HUES64 (cell line): ENCODE measurements at regions not wholly inside any gene's neighbourhood (a gene's known extent, or its start where the extent isn't known, plus 50 kb on each side); places are given as distances from the start of the nearest gene placed in this dataset.
"Not testable (repeated sequence)": the region's sequence is repeated elsewhere in the genome, so short reads cannot be mapped to it uniquely, and the experiment has no call there.

ENCODE experiments used
- H3K27ac ChIP-seq: 2 replicates; pipeline ENCODE4 v1.7.0; 2013; ENCODE audit warnings: low read depth, low read length, inconsistent platforms
- H3K27me3 ChIP-seq: 2 replicates; pipeline ENCODE4 v1.6.1; 2013; ENCODE audit warnings: mild to moderate bottlenecking, low read length; ENCODE audit not compliant: insufficient read depth
- H3K36me3 ChIP-seq: 2 replicates; pipeline ENCODE4 v1.6.1; 2013; ENCODE audit warnings: mild to moderate bottlenecking, low read length; ENCODE audit not compliant: insufficient read depth
- H3K4me1 ChIP-seq: 2 replicates; pipeline ENCODE4 v1.6.1; 2013; ENCODE audit warnings: mild to moderate bottlenecking, low read length, moderate library complexity; ENCODE audit not compliant: insufficient read depth
- H3K4me3 ChIP-seq: 2 replicates; pipeline ENCODE4 v1.5.1; 2013; ENCODE audit warnings: mild to moderate bottlenecking, low read length, moderate library complexity
- H3K9ac ChIP-seq: 2 replicates; pipeline ENCODE4 v1.6.1; 2013; ENCODE audit warnings: mild to moderate bottlenecking, low read depth, low read length
- H3K9me3 ChIP-seq: 2 replicates; pipeline ENCODE4 v1.6.1; 2013; ENCODE audit warnings: low read depth, low read length; ENCODE audit not compliant: insufficient read depth
- WGBS: fragments of 150-250, 120-280 bp; methylation state at CpG from one replicate; pipeline ENCODE4 v1.1.7; 2013; ENCODE audit warnings: missing lambda C conversion rate; 5-methylcytosine and 5-hydroxymethylcytosine counted together

DNA sequence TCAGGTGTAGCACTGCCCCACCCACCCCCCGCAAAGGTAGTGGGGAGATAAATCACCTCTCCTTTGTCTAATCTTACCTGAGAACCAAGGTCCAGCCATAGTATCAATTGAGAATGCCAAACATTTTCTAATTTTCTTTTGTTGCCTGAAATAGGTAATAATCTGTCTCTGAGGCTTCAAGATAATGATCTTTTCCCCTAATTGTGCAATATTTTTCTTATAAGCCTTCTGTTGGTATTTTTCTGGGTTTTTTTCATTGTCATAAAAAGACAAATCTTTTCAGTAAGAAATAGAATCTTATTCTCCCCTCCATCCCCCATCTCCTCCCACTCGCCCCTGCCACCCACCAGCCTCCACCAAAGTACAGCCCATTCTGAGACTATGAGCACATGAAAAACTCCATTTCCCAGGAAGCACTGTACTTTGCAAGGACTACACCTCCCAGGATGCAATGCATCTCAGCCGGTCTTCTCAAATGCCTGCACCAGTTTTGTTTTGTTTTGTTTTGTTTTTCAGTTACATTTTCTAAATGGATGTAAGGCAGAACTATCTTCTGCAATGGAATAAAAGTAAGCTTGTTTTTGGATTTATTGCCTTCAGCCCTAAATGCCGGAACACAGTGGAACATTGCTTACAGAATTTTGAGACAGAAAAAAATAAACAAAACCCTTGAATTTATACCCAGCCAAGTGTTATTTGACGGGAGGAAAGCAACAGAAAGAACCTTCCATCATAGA, 268.0 kb downstream of the TFAP2A start:
- no peaks in the 10 kb centered on the region for H3K36me3 ChIP-seq
- 67% methylated on average over 5 of the region's 5 CpGs for WGBS
- H3K4me3 ChIP-seq: peak overlapping the region; percentile 28
- H3K27me3 ChIP-seq: no peaks in the 10 kb centered on the region
- peaks cover 10% of the 10 kb centered on the region; the same call in 1 of the 2 replicates for H3K4me1 ChIP-seq
- no peaks in the 10 kb centered on the region for H3K9me3 ChIP-seq
- H3K9ac ChIP-seq: no peak overlapping the region; the same call in 1 of the 2 replicates
- no peak overlapping the region for H3K27ac ChIP-seq

DNA sequence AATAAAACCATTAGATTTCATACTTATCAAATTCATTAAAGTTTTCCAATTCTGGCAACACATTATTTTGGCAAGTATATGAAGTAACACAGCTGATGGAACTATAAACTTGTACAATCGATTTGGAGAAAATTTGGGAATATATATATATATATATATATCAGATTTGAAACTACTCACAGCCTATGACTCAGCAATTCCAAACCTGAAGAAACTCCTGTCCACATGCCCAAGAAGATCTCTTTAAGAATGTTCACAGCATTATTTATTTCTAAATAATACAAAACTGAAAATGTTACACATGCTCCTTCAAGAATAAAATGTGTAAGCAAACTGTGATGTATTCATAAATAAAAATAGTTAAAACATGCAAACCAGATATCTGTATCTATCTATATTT, 270.1 kb downstream of the TFAP2A start:
- Histone ChIP-seq H3K9ac (no peak overlapping the region), H3K4me3 (no peak overlapping the region), H3K27me3 (no peaks in the 10 kb centered on the region), H3K4me1 (peaks cover 20% of the 10 kb centered on the region), H3K27ac (no peak overlapping the region), H3K36me3 (no peaks in the 10 kb centered on the region), H3K9me3 (no peaks in the 10 kb centered on the region)
- no CpG with 5 or more reads among the region's 1 CpG for WGBS

DNA sequence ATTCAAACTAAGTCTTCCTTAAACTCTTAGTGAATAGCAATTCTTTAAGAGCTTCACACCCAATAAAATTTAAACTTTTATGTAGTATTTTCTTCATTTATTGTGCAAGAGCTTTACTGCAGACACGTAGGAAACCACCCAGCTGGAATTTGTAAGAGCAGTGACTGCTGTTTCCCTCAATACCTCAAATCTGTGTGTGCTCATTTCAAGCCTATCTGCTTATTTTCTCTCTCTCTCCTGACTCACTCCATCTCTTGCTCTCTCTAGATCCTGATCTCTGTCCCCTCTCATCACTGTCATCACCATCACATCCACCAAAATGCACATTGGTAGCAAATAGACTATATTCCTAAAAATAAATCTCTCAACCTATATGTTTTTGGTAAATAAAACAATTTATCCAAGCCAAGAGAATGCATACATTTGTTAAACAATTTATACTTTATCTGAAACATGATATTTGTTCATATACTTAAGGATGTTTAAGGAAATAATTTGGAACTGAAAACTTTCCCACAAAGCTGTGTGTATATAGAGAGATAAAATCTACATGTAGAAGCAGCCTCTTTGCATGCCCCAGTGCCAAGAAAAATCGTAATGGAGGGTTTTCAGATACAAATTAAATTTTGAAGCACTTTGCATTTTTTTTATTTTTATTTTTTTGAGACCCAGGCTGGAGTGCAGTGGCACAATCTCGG, 273.0 kb downstream of the TFAP2A start:
- Histone ChIP-seq H3K4me1 (peaks cover 10% of the 10 kb centered on the region), H3K9ac (no peak overlapping the region), H3K4me3 (no peak overlapping the region), H3K27ac (no peak overlapping the region), H3K27me3 (no peaks in the 10 kb centered on the region), H3K9me3 (no peaks in the 10 kb centered on the region), H3K36me3 (no peaks in the 10 kb centered on the region)
- WGBS: 84% methylated on average over 3 of the region's 3 CpGs

DNA sequence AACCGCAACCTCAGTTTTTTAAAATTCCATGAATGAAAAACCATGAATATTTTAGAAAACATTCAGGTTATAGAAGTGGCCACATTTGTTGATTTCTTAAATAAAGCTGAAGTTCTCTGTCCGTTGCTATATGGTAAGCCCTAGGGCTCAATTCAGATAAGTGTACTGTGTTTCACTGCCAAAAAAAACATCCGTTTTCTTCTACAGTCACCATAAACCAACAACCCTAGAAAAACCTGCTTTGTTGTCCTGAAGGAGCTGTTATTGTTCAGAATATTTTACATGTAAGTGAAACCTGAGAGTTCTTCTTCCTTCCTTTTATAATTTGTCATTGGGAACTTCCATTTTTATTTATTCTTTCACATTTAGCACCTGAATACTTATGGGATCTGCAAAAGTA, 274.1 kb downstream of the TFAP2A start:
- H3K4me3 ChIP-seq: no peak overlapping the region
- H3K36me3 ChIP-seq: no peaks in the 10 kb centered on the region
- H3K27ac ChIP-seq: no peak overlapping the region
- no peaks in the 10 kb centered on the region for H3K27me3 ChIP-seq
- H3K9me3 ChIP-seq: no peaks in the 10 kb centered on the region
- 81% methylated on average over 2 of the region's 3 CpGs for WGBS
- H3K9ac ChIP-seq: no peak overlapping the region
- H3K4me1 ChIP-seq: peaks cover 10% of the 10 kb centered on the region

DNA sequence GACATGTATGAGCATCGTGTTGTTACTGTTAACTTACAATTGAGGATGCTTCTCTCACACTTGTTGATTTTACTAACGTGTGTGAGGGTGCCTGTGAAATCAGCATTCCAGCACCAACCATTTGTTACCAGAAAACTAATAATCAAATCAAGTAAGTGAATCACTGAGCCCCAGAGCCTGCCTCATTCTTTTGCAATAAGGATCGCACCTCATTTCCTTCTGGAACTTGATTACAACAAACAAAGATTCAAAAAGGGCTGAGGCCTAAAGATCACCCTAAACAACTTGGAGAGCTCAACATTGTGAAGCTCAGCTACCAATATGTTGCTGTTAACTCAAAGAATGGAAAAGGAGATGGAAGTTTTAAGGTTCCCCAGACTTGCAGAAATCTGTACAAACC, 274.7 kb downstream of the TFAP2A start:
- WGBS: 87% methylated on average over 3 of the region's 3 CpGs
- no peak overlapping the region for H3K27ac ChIP-seq

DNA sequence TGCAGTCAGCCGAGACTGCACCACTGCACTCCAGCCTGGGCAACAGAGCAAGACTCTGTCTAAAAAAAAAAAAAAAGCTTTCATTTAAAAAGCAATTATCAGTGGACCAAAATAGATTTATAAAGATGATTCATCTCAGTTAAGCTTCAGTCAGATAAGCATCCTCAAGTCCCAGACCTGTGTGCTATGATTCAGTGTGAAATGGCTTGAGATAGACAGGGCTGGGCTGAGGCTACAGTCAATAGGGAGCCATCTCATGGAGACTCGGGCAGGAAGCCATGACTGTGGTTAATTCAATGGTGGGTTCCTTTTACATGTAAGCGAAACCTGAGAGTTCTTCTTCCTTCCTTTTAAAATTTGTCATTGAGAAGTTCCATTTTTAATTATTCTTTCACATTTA, 276.0 kb downstream of the TFAP2A start:
- no peak overlapping the region for H3K4me3 ChIP-seq
- 80% methylated on average over 3 of the region's 3 CpGs for WGBS

More for the DNA sequence above, 274.7 kb downstream of the TFAP2A start:
- no peaks in the 10 kb centered on the region for H3K9me3 ChIP-seq
- no peak overlapping the region for H3K9ac ChIP-seq
- no peaks in the 10 kb centered on the region for H3K27me3 ChIP-seq
- no peak overlapping the region for H3K4me3 ChIP-seq
- peaks cover 10% of the 10 kb centered on the region for H3K4me1 ChIP-seq
- H3K36me3 ChIP-seq: no peaks in the 10 kb centered on the region

DNA sequence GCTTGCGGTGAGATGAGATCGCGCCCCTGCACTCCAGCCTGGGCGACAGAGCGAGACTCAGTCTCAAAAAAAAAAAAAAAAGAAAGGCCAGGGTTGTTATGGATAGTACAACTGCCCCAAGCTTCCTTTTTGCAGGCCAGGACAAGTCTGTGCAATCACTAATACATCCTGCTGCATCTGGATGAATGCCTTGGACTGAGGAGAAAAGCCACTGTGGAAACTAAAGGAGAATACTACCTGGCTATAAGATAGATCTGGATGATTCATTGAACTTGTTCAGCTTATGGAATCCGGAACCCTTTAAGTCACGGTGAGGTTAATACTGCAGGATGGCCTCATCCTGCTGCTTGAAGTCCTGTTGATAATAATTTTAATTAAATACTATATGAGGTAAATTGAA, 278.2 kb downstream of the TFAP2A start:
- Histone ChIP-seq H3K36me3 (no peaks in the 10 kb centered on the region), H3K27me3 (no peaks in the 10 kb centered on the region), H3K4me3 (no peak overlapping the region), H3K4me1 (peaks cover 10% of the 10 kb centered on the region), H3K9ac (no peak overlapping the region), H3K9me3 (peaks cover 10% of the 10 kb centered on the region), H3K27ac (no peak overlapping the region)
- 92% methylated on average over 7 of the region's 7 CpGs for WGBS

More for the DNA sequence above, 276.0 kb downstream of the TFAP2A start:
- Histone ChIP-seq H3K27ac (no peak overlapping the region), H3K4me1 (peaks cover 10% of the 10 kb centered on the region), H3K27me3 (no peaks in the 10 kb centered on the region), H3K9ac (no peak overlapping the region), H3K36me3 (no peaks in the 10 kb centered on the region), H3K9me3 (no peaks in the 10 kb centered on the region)

DNA sequence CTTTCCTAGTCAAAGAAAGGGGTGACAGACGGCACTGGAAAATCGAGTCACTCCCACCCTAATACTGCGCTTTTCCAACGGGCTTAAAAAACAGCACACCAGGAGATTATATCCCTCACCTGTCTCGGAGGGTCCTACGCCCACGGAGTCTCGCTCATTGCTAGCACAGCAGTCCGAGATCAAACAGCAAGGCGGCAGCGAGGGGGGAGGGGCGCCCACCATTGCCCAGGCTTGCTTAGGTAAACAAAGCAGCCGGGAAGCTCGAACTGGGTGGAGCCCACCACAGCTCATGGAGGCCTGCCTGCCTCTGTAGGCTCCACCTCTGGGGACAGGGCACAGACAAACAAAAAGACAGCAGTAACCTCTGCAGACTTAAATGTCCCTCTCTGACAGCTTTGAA, 280.7 kb downstream of the TFAP2A start:
- 90% methylated on average over 14 of the region's 14 CpGs for WGBS
- H3K4me3 ChIP-seq, H3K9ac ChIP-seq: not testable (repeated sequence)

DNA sequence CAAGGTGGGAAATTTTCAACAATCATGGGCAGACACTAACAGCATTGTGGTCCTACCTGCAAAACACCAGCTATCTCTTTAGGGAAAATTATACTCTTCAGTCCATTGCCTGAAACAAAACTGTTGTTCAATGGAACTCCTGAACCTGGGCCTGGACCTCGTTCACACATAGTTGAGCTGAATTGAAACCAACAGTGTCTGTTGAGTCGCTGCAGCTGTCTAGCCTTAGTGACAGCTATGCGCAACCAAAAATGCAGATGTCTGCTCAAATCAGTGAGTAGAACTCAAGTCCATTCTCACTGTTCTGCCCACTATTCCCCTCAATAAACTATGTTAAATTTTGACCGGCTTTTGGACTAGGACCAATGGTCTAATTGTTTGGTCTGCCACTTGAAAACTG, 286.2 kb downstream of the TFAP2A start:
- no peaks in the 10 kb centered on the region for H3K4me1 ChIP-seq
- H3K9me3 ChIP-seq: peaks cover 10% of the 10 kb centered on the region
- no peaks in the 10 kb centered on the region for H3K27me3 ChIP-seq
- H3K9ac ChIP-seq: no peak overlapping the region
- WGBS: 91% methylated on average over 4 of the region's 4 CpGs
- no peak overlapping the region for H3K4me3 ChIP-seq
- no peak overlapping the region for H3K27ac ChIP-seq
- no peaks in the 10 kb centered on the region for H3K36me3 ChIP-seq

More for the DNA sequence above, 280.7 kb downstream of the TFAP2A start:
- H3K36me3 ChIP-seq, H3K4me1 ChIP-seq, H3K27me3 ChIP-seq, H3K27ac ChIP-seq: not testable (repeated sequence)
- H3K9me3 ChIP-seq: peaks cover 10% of the 10 kb centered on the region

DNA sequence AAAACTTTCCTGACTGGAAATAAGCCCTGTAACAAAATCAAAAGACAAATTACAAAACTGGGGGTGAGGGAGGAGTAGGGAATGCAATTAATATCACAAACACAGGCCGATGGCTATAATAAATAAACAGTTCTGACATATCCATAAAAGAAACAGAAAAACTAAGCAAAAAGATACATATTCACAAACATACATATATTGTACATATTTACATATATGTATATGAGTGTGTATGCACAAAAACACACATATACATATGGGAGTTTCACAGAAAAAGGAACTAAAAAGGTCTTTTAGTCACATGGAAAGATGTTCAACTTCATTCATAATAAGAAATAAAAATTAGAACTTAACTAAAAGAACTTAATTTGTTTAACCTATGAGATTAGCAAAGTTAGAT, 292.7 kb downstream of the TFAP2A start:
- no peak overlapping the region for H3K4me3 ChIP-seq
- H3K4me1 ChIP-seq: no peaks in the 10 kb centered on the region
- H3K27me3 ChIP-seq: no peaks in the 10 kb centered on the region
- no peaks in the 10 kb centered on the region for H3K36me3 ChIP-seq
- H3K9me3 ChIP-seq: no peaks in the 10 kb centered on the region; the same call in 1 of the 2 replicates
- H3K27ac ChIP-seq: no peak overlapping the region
- H3K9ac ChIP-seq: no peak overlapping the region
- WGBS: no CpG with 5 or more reads among the region's 1 CpG

DNA sequence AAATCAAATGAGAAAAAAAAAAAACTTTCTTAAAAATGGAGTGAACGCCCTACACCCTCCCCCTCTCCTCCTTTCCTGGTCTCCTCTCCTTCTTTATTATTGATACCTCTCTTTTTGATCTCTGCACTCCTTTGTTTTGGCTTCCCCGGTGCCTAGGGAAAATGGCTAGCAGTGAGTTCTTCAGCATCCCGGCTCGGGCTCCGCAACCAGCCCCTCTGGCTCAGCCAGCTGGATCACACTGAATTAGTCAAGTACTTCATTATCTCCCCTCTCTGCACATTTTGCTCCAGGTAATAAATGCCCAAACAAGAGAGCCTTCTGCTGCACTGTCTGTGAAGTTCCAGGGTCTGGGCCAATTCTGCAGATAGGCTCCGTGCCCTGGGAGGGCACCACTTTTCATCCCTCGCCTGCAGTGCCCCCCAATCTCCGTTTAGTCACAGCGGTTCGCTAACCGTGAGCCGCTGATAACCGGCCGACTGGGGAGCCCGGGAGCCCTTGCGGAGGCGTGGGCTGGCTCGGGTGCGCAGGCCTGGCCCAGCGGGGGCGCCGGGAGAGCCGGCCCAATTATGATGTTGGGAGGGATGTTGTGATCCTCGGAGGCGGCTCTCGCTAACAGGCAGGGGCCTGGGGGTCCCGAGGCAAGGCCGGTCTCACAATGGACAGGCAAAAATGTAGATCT, 301.9 kb downstream of the TFAP2A start:
- H3K9me3 ChIP-seq: no peaks in the 10 kb centered on the region
- peak overlapping the region; percentile 44 for H3K4me3 ChIP-seq
- H3K27ac ChIP-seq: no peak overlapping the region
- peaks cover 8% of the 10 kb centered on the region; the same call in 1 of the 2 replicates for H3K4me1 ChIP-seq
- 49% methylated on average over 28 of the region's 28 CpGs for WGBS
- peaks cover 13% of the 10 kb centered on the region for H3K27me3 ChIP-seq
- no peak overlapping the region for H3K9ac ChIP-seq
- no peaks in the 10 kb centered on the region for H3K36me3 ChIP-seq
